Hematopoietic multipotent progenitor cell (in vitro differentiated cells): ENCODE measurements at regions not wholly inside any gene's neighbourhood (a gene's known extent, or its start where the extent isn't known, plus 50 kb on each side); places are given as distances from the start of the nearest gene placed in this dataset.
"Not testable (repeated sequence)": the region's sequence is repeated elsewhere in the genome, so short reads cannot be mapped to it uniquely, and the experiment has no call there.

Source experiments
- DNase-seq, 3 donors: peaks; one replicate each; pipeline ENCODE4 v3.0.0-alpha.2; 2011 to 2015; ENCODE audit warnings: low read depth in 2 of 3, low spot score in 2 of 3

DNA sequence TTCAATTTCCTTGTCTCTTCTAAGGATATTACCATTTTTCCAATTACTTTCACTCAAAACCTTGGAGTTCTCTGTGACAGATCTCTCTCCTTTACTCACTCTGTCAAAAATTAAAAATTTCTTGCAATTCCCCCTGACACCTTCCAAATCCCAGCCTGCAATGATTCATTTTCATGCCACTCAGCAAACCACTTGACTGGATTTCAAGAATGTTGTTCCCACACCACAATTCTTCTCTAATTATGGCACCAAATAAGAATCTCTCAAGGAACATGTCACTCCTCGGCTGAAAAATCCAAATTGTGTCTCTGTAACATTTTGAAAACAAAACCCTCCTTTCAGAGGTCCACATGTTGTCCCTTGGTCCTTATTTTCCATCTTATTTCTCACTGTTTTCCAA lies 438.9 kb upstream of the ZP4 start:
- DNase-seq: no peak

GRCh38 chr1:238327033-238327432 lies 436.3 kb upstream of the ZP4 start:
- not testable (repeated sequence) for DNase-seq

DNA sequence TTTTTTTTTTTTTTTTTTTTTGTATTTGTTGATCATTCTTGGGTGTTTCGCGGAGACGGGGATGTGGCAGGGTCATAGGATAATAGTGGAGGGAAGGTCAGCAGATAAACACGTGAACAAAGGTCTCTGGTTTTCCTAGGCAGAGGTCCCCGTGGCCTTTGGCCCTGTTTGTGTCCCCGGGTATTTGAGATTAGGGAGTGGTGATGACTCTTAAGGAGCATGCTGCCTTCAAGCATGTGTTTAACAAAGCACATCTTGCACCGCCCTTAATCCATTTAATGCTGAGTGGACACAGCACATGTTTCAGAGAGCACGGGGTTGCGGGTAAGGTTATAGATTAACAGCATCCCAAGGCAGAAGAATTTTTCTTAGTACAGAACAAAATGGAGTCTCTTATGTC lies 435.8 kb upstream of the ZP4 start:
- DNase-seq: not testable (repeated sequence)

DNA sequence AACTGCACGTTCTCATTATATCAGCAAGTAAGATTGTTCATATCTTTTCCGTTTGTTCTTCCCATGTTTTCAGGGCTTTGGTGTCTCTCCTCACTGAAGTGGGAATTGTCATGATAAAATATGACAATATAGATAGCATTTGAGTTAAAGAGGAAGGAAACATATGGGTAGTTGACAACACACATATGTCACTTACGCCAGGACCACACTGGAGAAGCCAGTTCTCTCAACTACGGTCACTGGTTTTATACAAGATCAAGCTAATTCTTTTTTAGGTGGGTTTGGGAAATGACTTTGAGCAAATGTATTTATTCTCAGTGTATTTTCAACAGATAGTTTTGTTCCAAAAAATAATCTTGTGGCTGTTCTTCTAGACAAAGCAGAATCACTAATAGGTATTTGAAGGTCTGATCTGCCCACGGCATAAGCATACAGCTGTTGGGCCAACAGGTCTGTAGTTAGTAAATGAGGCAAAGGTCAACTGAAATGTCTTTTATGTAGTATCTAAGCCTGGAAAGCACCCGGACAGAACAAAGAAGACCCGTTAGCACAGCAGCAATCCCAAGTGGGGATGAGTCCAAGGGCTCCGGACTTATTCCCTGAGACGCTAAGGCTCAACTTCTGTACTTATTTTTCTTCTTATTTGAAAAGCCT lies 433.6 kb upstream of the ZP4 start:
- peak in 1 of 3 donors; percentile 21 for DNase-seq

DNA sequence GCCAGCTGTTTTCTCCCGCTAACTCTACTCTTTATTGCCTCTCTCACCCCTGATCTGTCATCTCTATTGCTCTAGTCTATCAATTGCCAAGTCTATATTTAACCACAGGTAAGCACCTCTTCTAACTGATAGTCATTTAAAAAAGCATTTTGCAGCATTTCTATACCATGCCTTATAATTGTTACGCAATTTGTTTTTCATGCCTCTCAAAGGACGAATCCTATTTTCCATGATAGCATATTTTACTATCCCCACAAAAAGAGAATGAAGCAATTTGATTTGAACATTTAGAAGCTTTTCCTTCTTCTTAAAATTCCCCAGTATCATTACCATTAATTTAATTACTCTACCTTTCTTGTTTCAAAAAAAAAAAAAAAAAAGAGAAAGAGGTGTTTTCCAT lies 432.8 kb upstream of the ZP4 start:
- no peak for DNase-seq

DNA sequence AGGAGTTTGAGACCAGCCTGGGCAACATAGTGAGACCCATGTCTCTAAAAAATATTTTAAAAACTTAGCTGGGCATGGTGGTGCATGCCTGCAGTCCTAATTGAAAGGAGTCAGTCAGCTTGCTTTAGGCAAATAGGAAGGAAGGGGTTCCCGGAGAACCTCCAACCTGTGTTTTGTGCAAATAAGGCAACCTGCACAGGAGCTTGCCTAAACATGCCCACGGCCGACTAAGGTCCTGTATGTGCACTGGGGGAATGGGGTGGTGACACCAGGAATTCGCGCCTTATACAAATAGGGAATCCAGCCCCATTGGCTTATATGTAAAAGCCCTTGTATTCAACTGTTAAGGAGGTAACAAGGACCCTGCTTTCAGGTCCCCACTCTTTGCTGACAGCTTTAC lies 429.2 kb upstream of the ZP4 start:
- no peak for DNase-seq

DNA sequence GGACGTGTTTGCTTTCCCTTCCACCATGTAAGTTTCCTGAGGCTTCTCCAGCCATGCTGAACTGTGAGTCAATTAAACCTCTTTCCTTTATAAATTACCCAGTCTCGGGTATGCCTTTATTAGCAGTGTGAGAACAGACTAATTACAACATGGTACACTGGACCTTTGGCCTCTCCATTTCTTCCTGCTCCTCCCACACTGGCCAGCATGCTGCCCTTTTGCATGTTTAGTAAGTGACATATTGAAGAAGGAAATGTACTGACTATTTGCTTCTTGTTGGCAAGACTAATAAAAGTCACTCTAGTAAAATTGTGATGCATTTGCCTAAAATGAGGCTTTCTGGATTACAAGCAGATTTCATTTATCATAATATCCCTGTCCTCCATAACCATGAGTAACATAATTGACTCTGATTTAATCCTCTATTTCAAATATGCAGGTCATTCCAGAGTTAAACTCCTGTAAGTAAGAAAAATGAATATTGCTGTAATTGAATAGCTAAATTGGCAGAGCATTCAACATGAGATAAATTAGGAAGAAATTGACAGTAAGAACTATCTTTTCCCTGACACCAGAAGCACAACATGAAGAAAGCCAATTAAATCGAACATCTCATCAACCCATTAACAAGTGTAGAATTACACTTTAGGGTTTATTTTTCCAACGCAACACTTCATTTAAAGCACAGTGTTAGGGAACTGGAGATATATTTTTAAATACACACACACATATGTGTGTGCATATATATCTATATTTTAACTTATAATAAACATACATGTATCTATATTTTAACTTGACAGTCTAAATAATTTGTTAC lies 427.8 kb upstream of the ZP4 start:
- DNase-seq: no peak

DNA sequence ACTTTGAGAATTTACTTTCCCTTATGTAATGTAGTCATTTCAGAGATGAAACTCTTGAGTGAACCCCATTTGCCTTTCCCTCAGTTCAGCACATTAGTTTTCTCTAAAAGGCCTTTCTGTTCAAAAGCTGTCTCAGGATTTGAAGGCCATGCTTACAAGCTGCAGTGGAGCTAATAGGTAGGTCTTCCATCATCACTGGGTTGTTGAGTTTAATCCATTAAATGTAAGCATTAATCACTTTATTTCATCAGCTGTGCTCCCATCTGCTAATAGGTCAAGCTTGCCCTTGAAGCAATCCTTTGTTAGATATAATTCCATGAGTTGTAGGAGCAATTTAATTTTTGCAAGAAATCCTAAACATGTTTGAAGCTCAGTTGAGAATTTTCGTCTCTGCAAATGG lies 422.2 kb upstream of the ZP4 start:
- DNase-seq: no peak

DNA sequence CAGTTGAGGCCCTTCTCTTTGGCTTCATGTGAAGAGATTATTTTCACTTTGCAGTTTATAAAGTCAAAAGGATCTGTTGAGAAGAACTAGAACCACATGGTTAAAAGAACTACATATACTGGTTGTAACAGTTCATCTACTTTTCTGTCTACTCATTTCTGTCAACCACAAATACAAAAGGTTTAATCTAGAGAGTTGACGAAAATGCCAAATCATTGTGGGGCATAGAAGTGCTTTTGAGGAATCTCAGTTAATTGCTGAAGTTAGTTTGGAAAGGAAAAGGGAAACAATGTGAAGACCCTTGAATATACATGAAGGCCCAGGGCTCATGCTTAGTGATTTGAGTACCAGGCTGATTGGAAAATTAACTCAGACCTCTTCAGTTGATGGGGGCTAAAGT lies 415.7 kb upstream of the ZP4 start:
- DNase-seq: peak in 2 of 3 donors; percentile 10 to 74

DNA sequence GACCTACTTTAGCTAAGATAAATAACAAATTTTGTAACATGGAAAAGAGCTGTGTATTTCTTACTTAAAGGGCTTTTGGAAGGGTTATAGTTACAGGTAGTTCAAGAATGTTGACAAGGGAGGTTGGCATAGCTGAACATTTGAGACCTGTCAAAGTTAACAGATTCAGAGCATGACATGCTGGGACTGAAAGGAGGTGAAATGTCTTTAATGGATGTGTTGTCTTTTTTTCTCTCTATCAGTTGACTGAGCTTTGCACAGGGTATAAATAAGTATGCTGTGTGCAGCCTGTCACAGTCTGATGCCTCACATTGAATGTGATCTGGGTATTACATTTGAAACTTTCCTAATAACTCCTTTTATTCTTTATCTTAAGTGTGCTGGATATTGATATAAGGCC lies 411.9 kb upstream of the ZP4 start:
- DNase-seq: no peak

GRCh38 chr1:238296371-238296770 lies 405.6 kb upstream of the ZP4 start:
- no peak for DNase-seq

- no peak for DNase-seq
Measured at GRCh38 chr1:238293075-238293474, 402.4 kb upstream of the ZP4 start.

GRCh38 chr1:238281418-238281817 lies 390.7 kb upstream of the ZP4 start:
- DNase-seq: no peak

DNA sequence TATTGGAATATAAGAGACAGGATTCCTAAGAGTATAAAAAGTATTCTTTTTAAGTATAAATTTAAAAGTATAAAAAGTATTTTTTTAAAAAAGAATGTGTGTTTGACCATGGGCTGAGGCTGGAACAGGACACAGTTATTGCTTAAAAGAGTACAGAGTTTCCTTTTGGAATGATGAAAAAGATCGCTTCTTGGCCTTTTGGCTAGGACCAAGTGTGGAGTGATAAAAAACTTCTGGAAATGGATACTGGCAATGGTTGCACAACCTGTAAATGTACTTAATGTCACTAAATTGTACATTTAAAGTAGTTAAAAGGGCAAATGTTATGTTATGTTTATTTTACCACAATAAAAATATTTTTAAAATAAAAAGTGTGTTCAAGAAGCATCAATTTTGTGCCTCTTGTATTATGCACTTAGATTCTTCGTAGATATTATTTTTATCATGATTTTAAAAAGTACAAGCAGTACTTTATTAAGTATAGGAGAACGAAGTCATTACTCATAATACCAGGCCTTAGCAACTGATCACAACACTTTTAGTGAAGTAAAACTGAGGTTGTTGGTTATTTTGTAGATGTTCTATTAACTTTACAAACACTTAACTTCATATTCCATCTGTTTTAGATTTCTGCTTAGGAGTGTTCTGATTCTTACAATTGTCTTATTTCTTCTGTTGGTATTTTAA lies 389.1 kb upstream of the ZP4 start:
- DNase-seq: no peak

DNA sequence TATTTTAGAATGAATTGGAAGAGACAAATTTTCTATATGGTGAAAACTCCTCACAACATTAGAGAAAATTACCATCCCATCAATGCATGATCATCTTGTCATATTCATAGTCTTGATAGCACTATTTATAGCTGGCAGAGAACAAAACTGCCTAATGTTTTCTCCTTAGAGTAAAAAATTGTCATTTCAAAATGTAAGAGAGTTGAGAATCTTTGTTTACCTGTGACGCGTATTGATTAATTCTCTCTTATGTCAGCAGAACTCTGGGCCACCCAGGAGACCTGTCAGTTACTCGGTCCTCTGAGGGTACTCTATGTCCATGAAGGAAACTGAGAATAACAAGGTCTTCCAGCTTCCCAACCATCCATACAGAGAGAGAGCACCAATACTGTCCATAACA lies 381.4 kb upstream of the ZP4 start:
- no peak for DNase-seq

GRCh38 chr1:238265866-238266265 lies 375.1 kb upstream of the ZP4 start:
- no peak for DNase-seq

GRCh38 chr1:238264951-238265350 lies 374.2 kb upstream of the ZP4 start:
- DNase-seq: no peak

DNA sequence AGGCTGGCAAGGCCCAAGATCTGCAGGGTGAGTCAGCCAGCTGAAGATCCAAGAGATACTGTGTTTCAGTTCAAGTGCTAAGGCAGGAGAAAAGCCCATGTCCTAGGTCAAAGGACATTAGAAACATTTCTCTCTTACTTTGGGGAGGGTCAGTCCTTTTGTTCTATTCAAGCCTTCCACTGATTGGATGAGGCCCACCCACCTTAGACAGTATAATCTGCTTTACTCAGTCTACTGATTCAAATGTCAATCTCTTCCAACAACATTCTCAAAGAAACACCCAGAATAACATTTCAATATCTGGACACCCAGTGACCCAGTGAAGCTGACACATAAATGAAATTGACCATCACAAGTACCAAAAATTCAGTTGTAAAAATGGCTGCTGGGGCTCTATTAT lies 367.8 kb upstream of the ZP4 start:
- DNase-seq: no peak

DNA sequence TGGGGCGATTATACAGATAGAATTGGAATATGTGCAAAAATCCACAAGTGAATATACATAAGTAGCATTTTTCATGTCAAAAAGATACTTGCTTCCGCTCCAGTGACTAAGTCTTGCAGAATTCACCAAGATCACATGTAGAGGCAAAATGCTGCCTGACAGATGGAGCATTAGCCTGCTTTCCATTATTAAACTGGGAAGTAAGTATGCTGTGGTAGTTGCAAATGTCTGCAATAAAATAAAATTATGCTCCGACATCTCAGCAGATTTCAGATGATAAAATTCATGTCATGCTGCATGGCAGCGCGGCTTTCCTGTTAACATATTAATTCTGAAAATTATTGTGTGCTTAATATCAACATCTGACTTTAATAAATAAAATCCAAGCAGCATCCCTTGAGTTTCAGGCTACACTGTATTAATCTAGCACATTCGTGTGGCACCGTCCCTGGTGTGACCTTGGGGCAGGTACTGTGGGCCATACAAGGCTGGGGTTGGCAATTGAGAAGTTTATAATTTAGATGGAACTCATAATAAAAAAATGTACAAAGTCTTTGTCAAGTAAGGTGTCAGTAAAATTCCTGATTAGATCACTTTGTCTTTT lies 366.4 kb upstream of the ZP4 start:
- DNase-seq: no peak

GRCh38 chr1:238254935-238255334 lies 364.2 kb upstream of the ZP4 start:
- DNase-seq: no peak

- DNase-seq: peak in 2 of 3 donors; percentile 55 to 80
Measured at GRCh38 chr1:238252033-238252802, 361.5 kb upstream of the ZP4 start.
